HUDEP-2 (cell line): ENCODE measurements at regions not wholly inside any gene's neighbourhood (a gene's known extent, or its start where the extent isn't known, plus 50 kb on each side); places are given as distances from the start of the nearest gene placed in this dataset.
"Not testable (repeated sequence)": the region's sequence is repeated elsewhere in the genome, so short reads cannot be mapped to it uniquely, and the experiment has no call there.

Experiments used
- DNase-seq, 76 experiments: peaks; one replicate each; lab custom pipeline; 2025; ENCODE audit not compliant: unreplicated experiment in 76 of 76; lab: John Stamatoyannopoulos, UW

- no peak for DNase-seq
Observed at GRCh38 chr18:66043009-66043408, 292.2 kb downstream of the CDH7 start.

GRCh38 chr18:66013969-66014368, 263.2 kb downstream of the CDH7 start:
- no peak for DNase-seq

GRCh38 chr18:66011916-66012315, 261.1 kb downstream of the CDH7 start:
- no peak for DNase-seq

- no peak for DNase-seq
Observed at GRCh38 chr18:66005831-66006588, 255.2 kb downstream of the CDH7 start.

- not testable (repeated sequence) for DNase-seq
Observed at GRCh38 chr18:65998971-65999700, 248.3 kb downstream of the CDH7 start.

GRCh38 chr18:65995206-65995605, 244.4 kb downstream of the CDH7 start:
- DNase-seq: no peak

- DNase-seq: no peak
Observed at GRCh38 chr18:65994302-65994701, 243.5 kb downstream of the CDH7 start.

GRCh38 chr18:65990944-65991708, 240.3 kb downstream of the CDH7 start:
- no peak for DNase-seq

- DNase-seq: no peak
Observed at GRCh38 chr18:65990174-65990690, 239.4 kb downstream of the CDH7 start.

GRCh38 chr18:65988972-65989371, 238.2 kb downstream of the CDH7 start:
- DNase-seq: no peak

- no peak for DNase-seq
Observed at GRCh38 chr18:65988386-65988785, 237.6 kb downstream of the CDH7 start.

- DNase-seq: no peak
Observed at GRCh38 chr18:65983750-65984149, 232.9 kb downstream of the CDH7 start.

- DNase-seq: no peak
Observed at GRCh38 chr18:65975536-65975935, 224.7 kb downstream of the CDH7 start.

- no peak for DNase-seq
Observed at GRCh38 chr18:65974758-65975157, 223.9 kb downstream of the CDH7 start.

- no peak for DNase-seq
Observed at GRCh38 chr18:65968239-65969004, 217.6 kb downstream of the CDH7 start.

- no peak for DNase-seq
Observed at GRCh38 chr18:65955747-65956146, 204.9 kb downstream of the CDH7 start.

GRCh38 chr18:65954372-65954771, 203.6 kb downstream of the CDH7 start:
- DNase-seq: no peak

GRCh38 chr18:65946777-65947176, 196.0 kb downstream of the CDH7 start:
- DNase-seq: no peak

GRCh38 chr18:65943268-65943667, 192.5 kb downstream of the CDH7 start:
- no peak for DNase-seq

GRCh38 chr18:65942854-65943253, 192.0 kb downstream of the CDH7 start:
- no peak for DNase-seq
